SK-N-MC (cell line): ENCODE measurements at regions not wholly inside any gene's neighbourhood (a gene's known extent, or its start where the extent isn't known, plus 50 kb on each side); places are given as distances from the start of the nearest gene placed in this dataset.

Experiments used
- EZH2 ChIP-seq: fragments of 200-600 bp; sonication (generic); IDR thresholded peaks from one replicate; pipeline ENCODE4 v1.6.1; 2017; ENCODE audit warnings: antibody characterized with exemption
- POLR2AphosphoS5 ChIP-seq: IDR thresholded peaks from 2 replicates; pipeline ENCODE4 v1.6.1; 2012; ENCODE audit warnings: mild to moderate bottlenecking, low read depth, low read length, borderline replicate concordance

DNA sequence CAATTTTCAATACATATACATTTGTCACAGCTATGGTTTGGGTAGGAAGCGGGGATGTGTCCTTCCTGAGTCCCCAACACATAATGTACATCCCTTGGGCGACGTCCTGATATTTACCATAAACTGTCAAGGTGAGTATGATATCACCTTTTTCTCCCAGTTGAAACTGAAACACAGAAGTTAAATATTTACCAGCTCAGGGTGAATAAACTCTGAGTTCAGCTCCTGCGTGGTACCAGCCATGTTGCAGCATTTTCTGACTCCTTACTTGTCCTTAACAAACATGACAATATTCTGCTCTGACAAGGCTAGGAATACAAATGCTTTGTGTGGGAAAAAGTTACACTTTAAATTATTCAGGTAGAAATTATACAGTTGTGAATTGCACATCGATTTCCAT is 294.2 kb downstream of the TEX29 start:
- no peak for TF ChIP-seq POLR2AphosphoS5
- no peak for TF ChIP-seq EZH2
